ENCODE measurements at regions not wholly inside any gene's neighbourhood (a gene's known extent, or its start where the extent isn't known, plus 50 kb on each side); places are given as distances from the start of the nearest gene placed in this dataset.
"Not testable (repeated sequence)": the region's sequence is repeated elsewhere in the genome, so short reads cannot be mapped to it uniquely, and the experiment has no call there.

DNA sequence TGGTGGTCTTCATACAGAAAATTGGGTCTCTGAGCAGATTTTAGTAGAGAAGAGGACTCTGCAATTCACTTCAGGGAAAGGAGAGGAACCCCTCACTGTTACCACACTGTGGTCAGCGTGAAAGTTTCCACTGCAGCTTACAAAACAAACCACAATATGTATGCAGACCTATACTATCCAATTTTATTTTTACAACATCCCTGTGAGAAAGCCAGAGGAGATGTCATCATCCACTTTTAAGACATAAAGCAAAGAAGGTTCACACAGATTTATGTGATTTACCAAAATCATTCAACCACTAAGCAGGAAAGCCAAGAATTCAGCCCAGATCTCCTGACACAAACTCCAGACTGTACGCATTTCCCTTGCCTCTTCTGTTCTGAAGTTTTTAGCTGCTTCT lies 442.4 kb downstream of the FRK start:
- no peak for DNase-seq

DNA sequence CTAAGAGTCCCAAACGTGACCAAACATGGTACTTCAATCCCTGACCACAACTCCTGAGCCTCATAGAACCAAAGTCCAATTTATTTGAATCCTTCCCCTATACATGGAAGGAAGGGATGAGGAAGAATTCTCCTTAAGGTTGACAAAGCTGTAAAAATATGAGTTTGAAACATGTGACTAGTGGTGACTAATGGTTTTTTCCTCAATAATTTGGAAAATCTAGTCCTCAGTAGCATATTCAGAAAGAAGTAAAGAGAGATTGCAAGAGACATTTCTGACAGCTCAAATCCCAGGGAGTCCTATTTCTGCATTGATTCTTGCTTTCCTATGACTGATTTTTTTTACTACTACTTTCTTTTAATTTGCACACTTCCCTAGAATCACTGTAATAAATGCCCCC lies 443.7 kb downstream of the FRK start:
- no peak for DNase-seq

DNA sequence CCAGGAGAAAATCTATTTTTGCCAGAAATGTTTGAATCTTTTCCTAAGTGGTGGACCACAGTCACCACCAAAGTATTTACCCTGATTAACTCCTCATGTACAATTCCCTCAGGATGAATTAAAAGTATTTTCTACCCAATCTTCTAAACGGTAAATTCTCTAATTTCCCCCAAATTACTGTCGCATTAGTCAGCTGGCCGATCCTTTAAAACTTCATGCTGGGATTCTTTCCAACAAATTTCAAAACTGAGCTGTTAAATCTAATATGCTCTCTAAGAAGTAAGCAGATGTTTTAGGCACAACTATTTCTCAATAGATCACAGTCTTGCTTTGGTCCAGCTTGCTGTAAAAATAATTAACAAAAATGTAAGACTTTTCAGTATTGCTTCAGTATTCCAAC lies 447.2 kb downstream of the FRK start:
- DNase-seq, result no peak

DNA sequence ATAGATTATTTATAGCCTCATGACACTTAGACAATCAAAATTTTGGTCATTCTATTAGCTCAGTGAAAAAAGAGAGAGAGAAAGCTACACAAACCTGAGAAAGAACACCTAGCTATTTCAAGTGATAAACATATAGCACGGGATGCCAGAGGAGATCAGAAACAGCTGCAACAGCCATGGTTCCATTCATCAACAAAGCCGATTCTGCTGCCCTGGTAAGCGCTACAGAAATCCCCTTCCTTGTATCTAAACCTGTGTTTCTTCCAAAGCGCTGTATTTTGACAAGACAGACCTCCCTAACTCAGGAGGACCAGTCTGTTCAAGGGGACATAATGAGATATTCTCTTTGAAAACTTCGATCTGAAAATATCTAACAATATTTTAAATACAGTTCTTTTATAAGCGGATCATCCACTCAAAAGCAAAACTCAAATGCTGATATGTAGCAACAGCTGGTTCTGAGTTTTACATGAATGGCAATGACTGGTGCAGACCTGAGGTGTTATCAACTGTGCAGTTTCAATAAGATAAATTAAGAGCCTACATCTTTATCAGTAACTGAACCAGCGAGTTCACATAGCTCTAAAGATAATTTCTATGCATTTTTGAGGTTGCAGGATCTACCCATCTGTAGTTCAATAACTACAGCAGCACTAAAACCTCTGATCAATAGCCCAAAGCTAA lies 447.8 kb downstream of the FRK start:
- no peak for DNase-seq

DNA sequence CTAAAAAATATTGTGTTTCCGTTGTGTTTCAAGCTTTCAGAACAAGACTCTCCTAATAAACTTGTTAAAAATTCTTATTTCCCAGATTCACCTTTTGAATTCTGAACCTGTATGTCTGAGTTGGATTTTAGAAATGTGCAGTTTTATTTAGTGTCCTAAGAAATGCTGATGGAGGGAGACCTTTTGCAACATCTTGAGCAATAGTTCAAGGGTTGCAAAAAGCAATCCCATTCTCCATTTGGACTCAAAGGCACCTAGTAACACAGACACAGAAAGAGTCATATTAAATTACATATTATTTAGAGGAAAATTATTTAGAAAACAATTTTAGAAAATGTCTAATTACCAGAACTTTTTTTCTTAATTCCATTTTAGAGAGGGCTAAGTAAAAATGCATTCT lies 448.5 kb downstream of the FRK start:
- DNase-seq, result no peak

DNA sequence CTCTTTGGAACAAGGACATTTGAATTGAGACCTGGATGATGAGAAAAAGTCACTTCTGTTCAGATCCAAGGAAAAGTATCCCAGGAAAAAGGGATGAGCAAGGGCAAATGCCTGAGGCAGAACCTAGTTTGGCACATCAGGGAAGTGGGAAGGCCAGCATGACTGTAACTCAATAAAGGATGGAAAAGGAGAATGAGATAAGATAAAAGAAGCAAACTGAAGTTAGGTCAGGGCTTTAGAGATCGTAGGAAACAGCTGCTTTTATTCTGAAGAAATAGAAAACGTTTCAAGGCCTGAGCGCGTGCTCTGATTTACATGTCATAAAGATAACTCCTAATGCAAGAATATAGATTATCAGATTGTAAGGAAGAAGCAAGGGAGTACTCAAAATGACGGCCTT lies 450.0 kb downstream of the FRK start:
- no peak for DNase-seq

DNA sequence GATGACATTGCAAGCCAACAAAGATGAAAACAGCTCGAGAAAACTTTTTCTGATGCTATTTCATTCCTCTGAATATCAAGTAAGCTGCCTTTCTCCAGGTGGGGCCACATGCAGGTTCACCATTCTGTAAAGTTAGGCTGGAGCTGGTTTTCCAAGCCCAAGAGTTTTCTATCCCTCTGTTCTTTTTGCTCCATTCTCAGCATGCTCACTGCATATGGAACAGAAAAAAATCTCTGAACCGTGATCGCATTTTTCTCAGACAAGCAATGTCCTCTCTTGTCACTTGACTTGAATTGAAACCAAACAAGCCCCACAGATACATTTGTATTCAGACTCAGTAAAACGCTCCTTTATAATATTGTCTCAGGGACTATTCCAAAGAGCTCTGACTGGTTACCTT lies 451.6 kb downstream of the FRK start:
- no peak for DNase-seq

DNA sequence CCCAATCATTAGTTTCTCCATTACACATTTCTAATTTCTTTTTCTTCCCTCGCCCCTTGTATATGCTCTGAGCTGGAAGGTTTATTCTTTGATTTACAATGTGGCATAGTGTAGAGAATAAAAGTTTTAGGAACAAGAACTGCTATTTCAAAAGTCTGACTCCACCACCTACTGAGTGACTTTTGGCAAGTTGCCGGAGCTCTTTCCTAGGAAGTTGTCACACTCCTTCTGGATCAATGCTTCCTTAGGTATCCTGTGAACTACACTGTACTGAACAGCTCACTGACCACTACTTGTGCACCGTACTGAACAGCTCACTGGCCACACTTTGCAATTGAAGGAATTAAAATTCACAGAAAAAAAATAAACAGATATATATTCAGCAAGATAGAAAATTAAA lies 458.2 kb downstream of the FRK start:
- DNase-seq, result no peak

DNA sequence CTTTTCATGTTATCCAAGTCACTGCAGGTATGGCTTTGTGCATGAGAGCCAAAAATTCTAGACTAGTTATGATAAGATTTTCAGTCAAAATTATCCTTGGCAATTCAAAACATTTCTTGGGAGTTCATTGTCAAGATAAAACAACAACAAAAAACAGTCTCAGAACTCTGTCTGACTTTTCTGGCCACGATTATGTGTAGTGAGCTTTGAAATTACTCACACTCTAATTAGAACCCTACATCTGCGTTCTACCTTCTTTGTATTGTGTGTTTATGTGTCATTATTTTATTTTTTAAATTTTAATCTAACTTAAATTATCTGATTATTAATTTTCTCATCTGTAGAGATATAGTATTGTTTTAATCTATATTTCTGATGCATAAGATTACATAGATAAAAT lies 459.2 kb downstream of the FRK start:
- no peak for DNase-seq

DNA sequence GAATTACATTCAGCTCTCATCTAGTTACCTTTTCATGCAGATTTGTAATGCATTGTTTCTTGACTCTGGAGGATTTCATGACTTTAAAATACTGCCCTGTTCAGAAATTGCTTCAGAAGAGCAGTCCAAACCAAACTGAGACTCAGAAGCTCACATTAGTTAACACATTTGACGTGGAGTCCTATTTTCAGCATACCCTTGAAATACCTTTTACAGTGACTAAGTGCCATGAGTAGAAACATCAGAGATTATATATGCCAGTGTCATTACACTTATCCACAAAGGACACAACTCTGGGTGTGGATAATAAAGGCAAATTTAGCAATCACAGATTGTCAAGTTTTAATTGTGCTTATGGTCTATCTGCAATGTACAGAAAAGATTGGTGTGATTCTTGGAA lies 459.6 kb downstream of the FRK start:
- no peak for DNase-seq

DNA sequence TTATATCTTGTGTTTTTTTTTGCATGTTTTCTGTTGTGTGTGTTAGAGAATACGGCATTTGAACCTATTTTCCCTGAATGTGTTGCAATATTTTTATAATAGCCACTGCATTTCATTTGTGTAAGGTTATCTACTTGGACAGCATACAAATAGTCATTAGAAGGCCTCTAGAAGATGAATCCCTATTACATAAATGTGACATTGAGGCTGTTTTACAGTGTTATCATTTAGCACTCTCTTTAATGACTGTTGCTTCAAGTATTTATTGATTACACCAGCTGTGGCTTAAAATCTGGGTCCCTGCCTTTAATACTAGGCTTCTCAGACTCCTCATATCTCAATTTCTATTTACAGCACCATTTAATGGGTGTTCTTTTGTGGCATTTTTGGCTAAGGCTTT lies 465.8 kb downstream of the FRK start:
- DNase-seq, result no peak

DNA sequence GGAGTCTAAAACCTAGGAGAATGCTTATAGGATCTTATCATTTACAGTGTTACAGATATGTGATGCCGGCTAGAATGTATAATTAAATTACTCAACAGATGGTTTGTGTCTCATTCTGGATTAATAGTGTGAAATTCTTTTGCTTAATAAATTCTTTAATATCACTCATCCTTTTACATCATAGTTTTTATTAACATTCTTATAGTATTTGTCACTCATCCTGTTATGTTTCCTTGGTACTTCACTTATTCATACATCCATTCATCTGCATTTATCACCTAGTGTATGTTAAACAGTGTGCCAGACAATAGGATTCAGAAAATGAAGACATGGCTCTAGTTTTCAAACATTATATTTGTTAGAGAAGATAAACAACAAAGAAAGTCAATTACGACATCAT lies 468.7 kb downstream of the FRK start:
- DNase-seq, result no peak

DNA sequence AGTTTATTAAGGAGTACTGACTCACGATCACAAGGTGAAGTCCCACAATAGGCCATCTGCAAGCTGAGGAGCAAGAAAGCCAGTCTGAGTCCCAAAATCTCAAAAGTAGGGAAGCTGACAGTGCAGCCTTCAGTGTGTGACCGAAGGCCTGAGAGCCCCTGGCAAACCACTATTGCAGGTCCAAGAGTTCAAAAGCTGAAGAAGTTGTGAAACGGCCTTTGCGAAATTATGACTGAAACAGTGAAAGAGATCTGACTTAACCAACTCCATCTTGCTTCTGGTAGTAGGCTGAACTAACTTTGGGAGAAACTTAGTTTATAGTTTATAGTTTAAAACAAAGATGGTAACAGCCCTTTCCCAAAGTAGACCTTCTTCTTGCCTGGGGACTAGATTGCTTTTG lies 471.6 kb downstream of the FRK start:
- DNase-seq, result not testable (repeated sequence)

DNA sequence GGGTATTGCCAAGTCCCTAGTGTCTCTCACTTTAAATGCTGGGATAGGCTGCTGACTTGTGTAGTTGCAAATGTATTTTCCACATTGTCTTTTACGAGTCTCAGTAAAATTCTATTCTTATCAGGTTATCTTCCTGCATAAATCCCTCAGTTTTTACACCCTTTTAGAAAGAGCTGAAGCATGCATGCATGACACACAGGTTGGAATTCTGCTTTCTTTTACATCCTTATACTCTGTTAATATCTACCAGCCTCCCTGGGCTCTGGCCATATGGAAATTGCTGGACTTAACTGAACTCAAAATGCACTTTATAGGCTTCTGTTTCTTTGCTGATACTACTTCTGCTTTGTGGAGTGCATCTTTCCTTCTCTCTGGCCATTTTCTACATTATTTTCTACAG lies 477.4 kb downstream of the FRK start:
- no peak for DNase-seq

DNA sequence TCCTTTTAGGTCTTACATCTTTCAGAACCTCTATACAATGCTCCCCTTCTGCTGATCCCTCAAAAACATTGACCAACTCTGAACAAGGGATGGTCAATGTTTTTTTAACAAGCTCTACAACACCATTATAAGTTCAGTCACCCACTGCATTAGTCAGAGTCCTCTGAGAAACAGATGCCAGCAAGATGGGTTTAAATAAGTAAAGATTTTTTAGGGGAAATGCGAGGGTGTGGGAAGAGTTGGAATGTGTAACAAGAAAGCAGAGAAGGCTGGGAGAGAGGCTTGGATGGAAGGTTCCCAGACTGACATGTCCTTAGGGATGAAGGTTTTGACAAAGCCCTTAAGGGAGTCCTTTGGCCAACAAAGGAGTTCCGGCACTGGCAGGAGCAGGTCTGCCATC lies 478.3 kb downstream of the FRK start:
- DNase-seq, result no peak

DNA sequence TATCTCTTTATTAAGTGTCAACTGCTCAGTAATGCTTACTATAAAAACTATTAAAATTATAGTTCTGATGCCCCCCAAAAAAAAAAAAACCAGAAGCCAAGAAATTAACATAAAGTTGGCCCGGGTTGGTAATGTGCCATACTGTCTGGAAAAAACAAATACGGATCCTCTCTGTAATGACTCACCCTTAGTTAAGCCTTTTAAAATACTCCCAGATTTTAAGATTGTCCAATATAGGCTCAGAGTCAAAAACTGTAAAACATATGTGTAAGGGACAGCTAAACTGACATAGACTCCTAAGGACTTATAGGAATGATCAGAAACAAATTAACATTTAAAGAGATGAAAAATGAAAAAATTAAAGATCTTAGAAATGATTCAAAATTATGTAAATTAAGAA lies 481.1 kb downstream of the FRK start:
- DNase-seq, result not testable (repeated sequence)

DNA sequence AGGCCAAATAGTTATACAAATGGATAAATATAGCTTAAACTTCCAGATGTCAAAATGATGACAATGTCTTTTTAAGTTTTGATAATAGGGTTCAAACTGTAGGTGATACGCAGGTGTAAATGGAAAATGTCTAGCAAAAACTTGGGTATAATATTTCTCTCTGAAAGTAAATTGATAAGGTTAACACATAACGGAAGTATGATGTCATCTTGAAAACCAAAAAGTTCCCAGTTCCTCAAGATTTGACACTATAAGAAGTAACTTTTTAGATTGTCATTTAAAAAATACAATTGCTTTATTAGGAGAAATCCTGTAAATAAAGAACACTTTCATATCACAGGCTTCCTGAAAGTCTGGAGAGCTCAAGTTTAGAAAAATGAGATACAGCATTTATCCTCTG lies 483.4 kb downstream of the FRK start:
- no peak for DNase-seq

DNA sequence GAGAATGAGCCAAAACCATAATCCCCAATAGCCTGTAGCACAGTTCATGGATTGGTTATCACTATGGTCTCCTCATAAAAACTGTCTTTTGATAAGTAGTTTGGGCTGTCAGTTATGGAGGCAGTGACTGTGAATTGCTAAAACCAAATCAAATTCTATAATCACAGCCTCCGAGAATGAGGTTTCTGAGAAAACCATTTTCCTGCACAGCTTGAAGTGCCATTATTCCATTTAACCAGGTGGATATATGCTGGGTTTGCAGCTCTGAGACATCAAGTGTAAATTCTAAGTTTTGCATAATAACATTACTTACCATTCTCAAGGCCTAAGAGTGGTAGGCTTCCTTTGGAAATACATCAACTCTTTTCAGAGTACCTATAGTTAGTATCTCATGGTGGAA lies 485.4 kb downstream of the FRK start:
- DNase-seq, result no peak

DNA sequence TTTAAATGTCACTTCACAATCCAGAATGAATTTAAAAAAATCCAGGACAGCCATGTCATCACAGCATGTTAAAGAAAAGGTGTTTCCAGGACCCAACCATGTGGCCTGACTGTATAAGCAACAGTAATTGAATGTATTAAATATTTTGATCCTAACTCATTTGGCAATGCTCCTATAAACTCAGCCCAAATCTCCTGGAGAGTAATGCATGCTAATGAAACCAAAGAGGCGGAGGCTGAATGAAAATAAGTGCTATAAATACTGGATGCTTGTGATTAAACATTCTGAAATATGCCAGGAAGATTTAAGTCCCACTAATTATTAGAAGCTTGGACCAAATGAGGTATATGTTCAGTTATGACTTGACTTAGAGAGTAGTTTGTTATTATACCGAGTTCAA lies 486.8 kb downstream of the FRK start:
- no peak for DNase-seq

DNA sequence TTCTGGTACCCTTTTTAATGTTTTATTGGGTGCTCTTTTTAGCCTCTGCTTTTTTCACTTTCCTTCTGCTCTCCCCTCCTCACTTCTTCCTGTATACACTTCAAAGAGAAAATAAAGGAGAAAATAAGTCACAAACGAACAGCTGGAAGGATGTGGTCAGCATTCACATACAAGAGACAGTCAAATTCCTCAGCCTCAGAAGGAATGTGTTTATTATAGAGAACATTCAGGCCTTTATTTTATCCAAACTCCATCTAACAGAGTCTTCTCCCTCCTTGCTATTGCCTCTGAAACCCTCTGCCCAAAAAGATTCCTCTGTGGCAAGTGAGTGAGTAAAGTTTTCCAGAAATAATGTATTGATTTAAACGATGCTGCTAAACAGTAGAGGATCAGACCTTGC lies 490.4 kb downstream of the FRK start:
- no peak for DNase-seq

DNA sequence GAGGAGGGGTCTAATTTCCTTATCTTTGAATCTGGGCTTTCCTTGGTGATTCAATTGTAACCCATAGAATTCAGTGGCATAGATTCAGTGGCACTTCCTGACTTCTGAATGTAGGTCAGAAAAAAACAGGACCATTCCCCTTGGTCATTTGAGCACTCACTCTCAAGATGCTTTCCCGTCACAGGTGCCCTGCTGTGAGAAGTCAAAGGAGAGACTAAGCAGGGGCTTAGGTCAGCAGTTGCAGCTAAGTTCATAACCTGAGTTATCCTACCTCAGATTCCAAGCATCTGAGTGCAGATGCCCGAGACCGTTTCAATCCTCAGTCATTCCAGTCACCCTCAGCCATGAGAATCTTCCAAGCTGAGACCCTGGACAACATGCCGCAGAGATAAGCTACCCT lies 506.6 kb downstream of the FRK start:
- DNase-seq, result no peak

DNA sequence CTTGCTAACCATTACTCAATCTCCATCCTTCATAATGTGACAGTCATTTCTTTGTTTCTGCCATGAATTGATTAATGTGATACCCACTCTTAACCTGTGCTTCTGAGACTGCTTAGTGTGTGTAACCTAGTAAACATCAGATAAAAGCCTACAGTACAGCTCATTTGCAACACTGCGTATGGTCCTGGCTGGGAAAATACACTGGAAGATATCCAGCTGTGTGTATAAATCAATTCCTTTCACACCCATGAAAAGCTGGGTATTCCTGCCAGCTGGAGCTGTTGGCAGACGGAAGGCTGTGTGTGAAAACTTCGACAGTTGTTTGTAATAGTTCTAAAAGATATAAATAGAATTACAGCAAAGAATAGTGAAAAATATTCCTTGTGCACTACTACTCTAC lies 509.2 kb downstream of the FRK start:
- no peak for DNase-seq

DNA sequence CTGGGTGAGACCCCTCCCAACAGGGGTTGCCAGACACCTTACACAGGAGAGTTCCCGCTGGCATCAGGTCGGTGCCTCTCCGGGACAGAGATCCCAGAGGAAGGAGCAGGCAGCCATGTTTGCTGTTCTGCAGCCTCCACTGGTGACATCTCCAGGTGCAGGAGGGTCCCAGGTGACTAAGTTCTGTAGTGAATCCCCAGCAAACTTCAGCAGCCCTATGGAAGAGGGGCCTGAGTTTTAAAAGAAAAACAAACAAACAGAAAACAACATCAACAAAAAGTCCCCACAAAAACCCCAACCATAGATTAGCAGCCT lies 515.1 kb downstream of the FRK start:
- no peak for DNase-seq

DNA sequence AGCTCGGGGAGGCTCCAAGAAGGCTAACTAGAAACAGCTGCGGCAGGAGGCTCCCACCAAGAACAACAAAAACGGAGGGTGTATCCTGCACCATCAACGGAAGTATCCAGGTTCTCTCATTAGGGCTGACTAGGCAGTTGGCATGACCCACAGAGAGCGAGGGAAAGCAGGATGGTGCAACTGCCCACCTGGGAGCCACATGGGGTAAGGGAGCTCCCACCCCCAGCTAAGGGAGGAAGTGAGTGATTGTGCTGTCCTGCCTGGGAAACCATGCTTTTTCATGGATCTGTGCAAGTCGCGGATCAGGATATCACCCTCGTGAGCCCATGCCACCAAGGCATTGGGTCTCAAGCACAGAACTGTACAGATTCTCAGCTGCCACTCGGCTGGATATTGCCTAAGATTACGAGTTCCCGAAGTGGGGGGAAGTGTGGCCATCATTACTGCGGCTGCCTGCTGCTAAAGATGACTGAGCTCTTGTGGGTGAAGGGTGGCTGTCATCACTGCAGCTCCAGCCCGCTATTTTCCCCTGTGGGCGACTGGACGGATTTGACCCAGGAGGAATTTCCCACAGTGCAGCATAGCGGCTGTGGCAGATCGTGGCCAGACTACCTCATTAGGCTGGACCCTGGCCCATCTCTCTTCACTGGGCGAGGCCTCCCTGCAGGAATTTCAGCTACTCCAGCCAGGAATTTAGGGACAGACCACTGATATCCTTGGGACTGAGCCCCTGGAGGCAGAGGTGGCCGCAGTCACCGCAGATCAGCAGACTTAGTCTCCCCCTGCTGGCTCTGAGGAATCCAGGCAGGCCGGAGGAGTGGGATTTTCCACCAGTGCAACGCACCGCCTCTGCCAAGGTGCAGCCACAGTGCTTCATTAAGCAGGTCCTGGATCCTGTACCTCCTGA lies 515.7 kb downstream of the FRK start:
- DNase-seq, result no peak

Measured in CD4-positive, alpha-beta T cell treated with Interleukin-10 for 1 hour (primary cell).